H1 (cell line): ENCODE measurements at regions not wholly inside any gene's neighbourhood (a gene's known extent, or its start where the extent isn't known, plus 50 kb on each side); places are given as distances from the start of the nearest gene placed in this dataset.

Source experiments
- CTCF ChIA-PET: fragments of 300-600 bp; sonication (Branson Sonifier 250); formaldehyde crosslinking; loops from one replicate; lab custom pipeline; 2021; ENCODE audit not compliant: partially characterized antibody; lab: Charles Lee
- POLR2A ChIA-PET: fragments of 300-600 bp; sonication (Branson Sonifier 250); formaldehyde crosslinking; loops from one replicate; lab custom pipeline; 2021; ENCODE audit warnings: inconsistent platforms; ENCODE audit not compliant: partially characterized antibody; lab: Charles Lee
- DNase-seq, 2 experiments: peaks; one replicate each; pipeline versions ENCODE4 v3.0.0 to v3.0.0-alpha.2; 2010 to 2022; ENCODE audit warnings: low spot score in 2 of 2, low read depth in 1 of 2, mixed read lengths in 1 of 2
- FAIRE-seq: peaks from 2 replicates; lab custom pipeline; 2011; peaks lifted over from hg19 to GRCh38; lab: Jason Lieb, UNC
- H2AFZ ChIP-seq: 2 replicates; pipeline ENCODE4 v1.8.1; 2012; ENCODE audit warnings: low read length, inconsistent platforms
- H2AK5ac ChIP-seq: 2 replicates; pipeline ENCODE4 v1.6.1; 2013; ENCODE audit warnings: low read depth, low read length
- H2BK120ac ChIP-seq: replicated peaks from 2 replicates; pipeline ENCODE3; 2013; ENCODE audit warnings: low read depth, low read length, inconsistent platforms
- H2BK12ac ChIP-seq: 2 replicates; pipeline ENCODE4 v1.6.1; 2013; ENCODE audit warnings: low read depth, low read length
- H2BK15ac ChIP-seq: 2 replicates; pipeline ENCODE4 v1.6.1; 2013; ENCODE audit warnings: low read length
- H2BK20ac ChIP-seq: 2 replicates; pipeline ENCODE4 v1.6.1; 2013; ENCODE audit warnings: low read length
- H2BK5ac ChIP-seq: 2 replicates; pipeline ENCODE4 v1.6.1; 2013; ENCODE audit warnings: low read depth, low read length
- H3K14ac ChIP-seq: 2 replicates; pipeline ENCODE4 v1.6.1; 2013; ENCODE audit warnings: inconsistent platforms; ENCODE audit not compliant: insufficient read length
- H3K18ac ChIP-seq: 2 replicates; pipeline ENCODE4 v1.6.1; 2013; ENCODE audit warnings: low read length; ENCODE audit errors: extremely low read depth
- H3K23ac ChIP-seq: 2 replicates; pipeline ENCODE4 v1.6.1; 2013; ENCODE audit warnings: inconsistent platforms; ENCODE audit not compliant: insufficient read length
- H3K23me2 ChIP-seq: 2 replicates; pipeline ENCODE4 v1.6.1; 2013; ENCODE audit warnings: low read depth, low read length
- H3K27ac ChIP-seq: 2 replicates; pipeline ENCODE4 v1.6.1; 2011; ENCODE audit warnings: low read depth, low read length, inconsistent platforms
- H3K27me3 ChIP-seq, 4 experiments: replicated peaks in 1 of 4; 1 replicate in 1 of 4; 2 replicates in 3 of 4; pipeline versions ENCODE4 v1.6.1 to v1.8.1; 2011 to 2013; ENCODE audit warnings: low read length in 3 of 4, mild to moderate bottlenecking in 3 of 4, inconsistent platforms in 2 of 4, mixed read lengths in 2 of 4, moderate library complexity in 1 of 4; ENCODE audit not compliant: control insufficient read depth in 3 of 4, insufficient read depth in 3 of 4; ENCODE audit errors: extremely low read depth in 1 of 4
- H3K36me3 ChIP-seq, 4 experiments: 2 replicates each; pipeline versions ENCODE4 v1.6.1 to v1.8.1; 2011 to 2013; ENCODE audit warnings: mild to moderate bottlenecking in 4 of 4, low read length in 3 of 4, moderate library complexity in 2 of 4, control low read depth in 1 of 4, inconsistent platforms in 1 of 4; ENCODE audit not compliant: insufficient read depth in 4 of 4, control insufficient read depth in 2 of 4
- H3K4ac ChIP-seq: replicated peaks from 2 replicates; pipeline ENCODE3; 2013; ENCODE audit warnings: low read length, low read depth, mixed read lengths, inconsistent platforms; ENCODE audit not compliant: insufficient read length
- H3K4me1 ChIP-seq, 4 experiments: replicated peaks in 1 of 4; 1 replicate in 1 of 4; 2 replicates in 3 of 4; pipeline versions ENCODE4 v1.6.1 to v1.8.1; 2011 to 2013; ENCODE audit warnings: low read length in 3 of 4, inconsistent platforms in 2 of 4, mixed read lengths in 1 of 4; ENCODE audit not compliant: insufficient read depth in 4 of 4, control insufficient read depth in 3 of 4
- H3K4me2 ChIP-seq, 2 experiments: 2 replicates each; pipeline versions ENCODE4 v1.6.1 to v1.8.1; 2011 to 2013; ENCODE audit warnings: low read depth in 2 of 2, low read length in 2 of 2, control low read depth in 1 of 2, inconsistent platforms in 1 of 2, mild to moderate bottlenecking in 1 of 2; ENCODE audit not compliant: insufficient read depth in 1 of 2
- H3K4me3 ChIP-seq, 4 experiments: fragments of 200-600, 300-600 bp in 1 of 4; sonication (generic), shearing (Covaris generic), sonication (Bioruptor Twin) in 1 of 4; 2 replicates each; pipeline versions ENCODE4 v1.5.1 to v1.8.1; 2011 to 2016; ENCODE audit warnings: low read length in 4 of 4, low read depth in 3 of 4, control low read depth in 2 of 4, inconsistent platforms in 2 of 4, mild to moderate bottlenecking in 2 of 4, mixed read lengths in 1 of 4, moderate library complexity in 1 of 4; ENCODE audit not compliant: insufficient read depth in 2 of 4; ENCODE audit errors: extremely low read depth in 1 of 4
- H3K56ac ChIP-seq: replicated peaks from 2 replicates; pipeline ENCODE3; 2013; ENCODE audit warnings: low read depth, mild to moderate bottlenecking, mixed read lengths, low read length, inconsistent platforms; ENCODE audit not compliant: insufficient read length
- H3K79me1 ChIP-seq: 2 replicates; pipeline ENCODE4 v1.6.1; 2013; ENCODE audit warnings: low read depth, low read length, control low read depth
- H3K79me2 ChIP-seq, 2 experiments: 2 replicates each; pipeline versions ENCODE4 v1.6.1 to v1.8.1; 2012 to 2013; ENCODE audit warnings: low read length in 2 of 2, mild to moderate bottlenecking in 2 of 2, inconsistent platforms in 1 of 2; ENCODE audit not compliant: insufficient read depth in 2 of 2, control insufficient read depth in 1 of 2
- H3K9ac ChIP-seq, 4 experiments: replicated peaks in 1 of 4; 1 replicate in 1 of 4; 2 replicates in 3 of 4; pipeline versions ENCODE4 v1.6.1 to v1.8.1; 2011 to 2013; ENCODE audit warnings: low read depth in 3 of 4, low read length in 3 of 4, control low read depth in 2 of 4, mild to moderate bottlenecking in 2 of 4, moderate library complexity in 2 of 4, inconsistent platforms in 1 of 4; ENCODE audit errors: extremely low read depth in 1 of 4
- H3K9me3 ChIP-seq, 2 experiments: 2 replicates each; pipeline versions ENCODE4 v1.6.1 to v1.8.1; 2012 to 2013; ENCODE audit warnings: mild to moderate bottlenecking in 2 of 2, moderate library complexity in 2 of 2, control low read depth in 1 of 2, inconsistent platforms in 1 of 2, low read depth in 1 of 2, low read length in 1 of 2, mixed read lengths in 1 of 2; ENCODE audit not compliant: insufficient read depth in 2 of 2
- H4K20me1 ChIP-seq, 2 experiments: replicated peaks in 1 of 2; 2 replicates each; pipeline versions ENCODE3 to v1.8.1; 2011 to 2013; ENCODE audit warnings: inconsistent platforms in 2 of 2, low read length in 2 of 2, mild to moderate bottlenecking in 1 of 2; ENCODE audit not compliant: insufficient read depth in 2 of 2, control insufficient read depth in 1 of 2
- H4K5ac ChIP-seq: 2 replicates; pipeline ENCODE4 v1.6.1; 2013; ENCODE audit warnings: low read length, low read depth, mixed read lengths, inconsistent platforms; ENCODE audit not compliant: insufficient read length
- H4K8ac ChIP-seq: 2 replicates; pipeline ENCODE4 v1.8.0; 2013; ENCODE audit warnings: mild to moderate bottlenecking, moderate library complexity, low read length, inconsistent platforms; ENCODE audit not compliant: insufficient read depth; ENCODE audit errors: extremely low read depth
- H4K91ac ChIP-seq: replicated peaks from 2 replicates; pipeline ENCODE3; 2013; ENCODE audit warnings: low read length, mixed read lengths, inconsistent platforms; ENCODE audit not compliant: insufficient read length
- ASH2L ChIP-seq: fragments of 200-600, 300-600 bp; sonication (generic); IDR thresholded peaks from one replicate; pipeline ENCODE4 v1.7.1; 2017; ENCODE audit warnings: low read length
- BRCA1 ChIP-seq: IDR thresholded peaks from 2 replicates; pipeline ENCODE4 v1.6.1; 2012; ENCODE audit warnings: low read depth, low read length, improper control_type of control experiment
- CEBPB ChIP-seq: IDR thresholded peaks from 2 replicates; pipeline ENCODE4 v1.6.1; 2012; ENCODE audit warnings: low read depth, low read length
- HDAC2 ChIP-seq, 2 experiments: fragments of 300-600 bp in 1 of 2; sonication (generic) in 1 of 2; IDR thresholded peaks; 2 replicates each; pipeline ENCODE4 v1.6.1; 2011 to 2012; ENCODE audit warnings: low read depth in 2 of 2, low read length in 2 of 2, mild to moderate bottlenecking in 2 of 2, moderate library complexity in 2 of 2, borderline replicate concordance in 1 of 2, inconsistent platforms in 1 of 2
- KDM1A ChIP-seq: fragments of 200-600, 300-600 bp; sonication (generic); IDR thresholded peaks from 2 replicates; pipeline ENCODE4 v1.7.1; 2016; ENCODE audit warnings: mild to moderate bottlenecking, low read length, borderline replicate concordance
- KDM4A ChIP-seq: IDR thresholded peaks from one replicate; pipeline ENCODE4 v1.7.1; 2012; ENCODE audit warnings: low read depth, mild to moderate bottlenecking, moderate library complexity, low read length, inconsistent platforms; ENCODE audit not compliant: severe bottlenecking
- MAFK ChIP-seq: IDR thresholded peaks from 2 replicates; pipeline ENCODE4 v1.6.1; 2012; ENCODE audit warnings: low read depth, mild to moderate bottlenecking, improper control_type of control experiment, low read length
- NANOG ChIP-seq: IDR thresholded peaks from 2 replicates; pipeline ENCODE4 v1.6.1; 2011; ENCODE audit warnings: low read length, low read depth, mild to moderate bottlenecking, inconsistent platforms; ENCODE audit not compliant: insufficient read depth, poor library complexity, severe bottlenecking
- RNF2 ChIP-seq: fragments of 200-900, 300-1000 bp; sonication (generic); IDR thresholded peaks from 2 replicates; pipeline ENCODE4 v1.7.1; 2016; ENCODE audit warnings: borderline replicate concordance, low read depth, mild to moderate bottlenecking, antibody characterized with exemption, low read length; ENCODE audit not compliant: poor library complexity, severe bottlenecking; ENCODE audit errors: missing control alignments
- SIRT6 ChIP-seq: IDR thresholded peaks from one replicate; pipeline ENCODE4 v1.7.1; 2012; ENCODE audit warnings: low read length, inconsistent platforms
- SIX5 ChIP-seq: IDR thresholded peaks from 2 replicates; pipeline ENCODE4 v1.6.1; 2011; ENCODE audit warnings: mild to moderate bottlenecking, low read depth, low read length
- TCF12 ChIP-seq: IDR thresholded peaks from 2 replicates; pipeline ENCODE4 v1.6.1; 2011; ENCODE audit warnings: low read depth, mild to moderate bottlenecking, low read length
- YY1 ChIP-seq: IDR thresholded peaks from 2 replicates; pipeline ENCODE4 v1.6.1; 2011; ENCODE audit warnings: low read depth, mild to moderate bottlenecking, low read length
- WGBS, 2 experiments: shearing (Covaris generic) in 1 of 2; methylation state at CpG; one replicate each; pipeline versions ENCODE4 v1.1.6 to v1.1.7; 2013 to 2015; ENCODE audit warnings: low lambda C conversion rate in 2 of 2, mixed read lengths in 2 of 2, inconsistent platforms in 1 of 2, low coverage in 1 of 2, missing lambda C conversion rate in 1 of 2; ENCODE audit not compliant: insufficient replicate concordance in 2 of 2, insufficient coverage in 1 of 2, insufficient read length in 1 of 2; ENCODE audit errors: extremely low coverage in 1 of 2, missing lambda C conversion rate in 1 of 2; 5-methylcytosine and 5-hydroxymethylcytosine counted together

GRCh38 chr21:28734522-28735175 lies 258.0 kb downstream of the LTN1 start:
- no peak overlapping the region for H3K4me3 ChIP-seq
- no peak overlapping the region for H3K23ac ChIP-seq
- H3K9me3 ChIP-seq: no peaks in the 10 kb centered on the region
- no peak overlapping the region for H2BK20ac ChIP-seq
- no peak overlapping the region for H3K9ac ChIP-seq
- H2AFZ ChIP-seq: no peak overlapping the region
- no peak overlapping the region for H2BK12ac ChIP-seq
- no peak overlapping the region for H3K14ac ChIP-seq
- no peak overlapping the region for H4K5ac ChIP-seq
- ChIA-PET POLR2A (interaction anchor here (0.9 kb wide), 1 partner anchor 13 kb away, joined by 3 read pairs; no protein-coding TSS in a partner anchor), CTCF (interaction anchor here (1.5 to 4.5 kb wide), 2 partner anchors 11 to 218 kb away, joined by 4 to 34 read pairs; no protein-coding TSS in a partner anchor)
- H3K27ac ChIP-seq: no peak overlapping the region
- H2BK120ac ChIP-seq: no peak overlapping the region
- H3K36me3 ChIP-seq: no peaks in the 10 kb centered on the region
- peaks cover 0 to 7% (median 3%) of the 10 kb centered on the region in 4 experiments; a peak in 4 of 7 replicates for H3K4me1 ChIP-seq
- no peak for TF ChIP-seq SIRT6
- no peak for TF ChIP-seq CEBPB
- no peak for TF ChIP-seq BRCA1
- no peak for TF ChIP-seq YY1
- TF ChIP-seq SIX5: no peak
- no peak for TF ChIP-seq HDAC2 (IDR thresholded peaks at IDR 0.05; ENCODE audit: borderline replicate concordance in 1 of 2, low read depth in 2 of 2, low read length in 2 of 2)
- no peak for TF ChIP-seq ASH2L
- no peak for TF ChIP-seq TCF12
- no peak for TF ChIP-seq NANOG
- TF ChIP-seq MAFK: no peak
- no peak for TF ChIP-seq RNF2
- no peak for TF ChIP-seq KDM4A
- no peak for TF ChIP-seq KDM1A
- no peak overlapping the region for H2AK5ac ChIP-seq
- WGBS, 2 experiments: 91% methylated on average over 4 of the region's 4 CpGs; no CpG with 5 or more reads in 1 of the 2 experiments
- DNase-seq (no peak), FAIRE-seq (no peak)
- no peak overlapping the region for H2BK15ac ChIP-seq
- H4K8ac ChIP-seq: no peak overlapping the region
- no peaks in the 10 kb centered on the region for H4K20me1 ChIP-seq
- no peak overlapping the region for H3K56ac ChIP-seq
- no peaks in the 10 kb centered on the region for H3K23me2 ChIP-seq
- no peak overlapping the region for H4K91ac ChIP-seq
- H2BK5ac ChIP-seq: no peak overlapping the region
- no peaks in the 10 kb centered on the region for H3K79me1 ChIP-seq
- no peak overlapping the region for H3K18ac ChIP-seq
- no peak overlapping the region for H3K4ac ChIP-seq
- no peaks in the 10 kb centered on the region for H3K27me3 ChIP-seq
- no peak overlapping the region for H3K4me2 ChIP-seq
- H3K79me2 ChIP-seq: no peaks in the 10 kb centered on the region
